ENCODE measurements at regions not wholly inside any gene's neighbourhood (a gene's known extent, or its start where the extent isn't known, plus 50 kb on each side); places are given as distances from the start of the nearest gene placed in this dataset.

DNA sequence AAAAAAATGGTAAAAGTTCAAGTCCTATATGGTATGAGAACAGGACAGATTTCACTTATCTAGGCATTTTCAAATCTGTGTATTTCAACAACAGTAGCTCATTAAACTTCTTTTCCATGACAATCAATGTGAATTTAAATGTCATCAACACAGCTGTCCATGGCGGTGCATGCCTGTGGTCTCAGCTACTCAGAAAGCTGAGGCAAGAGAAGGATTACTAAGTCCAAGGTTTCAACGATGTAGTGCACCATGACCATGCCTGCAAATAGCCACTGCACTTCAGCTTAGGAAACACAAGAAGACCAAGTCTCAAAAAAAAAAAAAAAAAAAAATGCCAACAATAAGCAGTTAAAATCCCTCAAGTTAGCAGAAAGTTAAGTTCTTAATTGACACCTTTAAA lies 214.6 kb downstream of the C12orf50 start:
- Mint-ChIP-seq H3K27me3 (no peaks in the 10 kb centered on the region), H3K9me3 (no peaks in the 10 kb centered on the region), H3K27ac (no peak overlapping the region), H3K4me3 (no peak overlapping the region), H3K4me1 (ENCODE audit: low read depth) (no peaks in the 10 kb centered on the region), H3K36me3 (ENCODE audit: low read depth) (no peaks in the 10 kb centered on the region)
- TF ChIP-seq, protein P1, sequence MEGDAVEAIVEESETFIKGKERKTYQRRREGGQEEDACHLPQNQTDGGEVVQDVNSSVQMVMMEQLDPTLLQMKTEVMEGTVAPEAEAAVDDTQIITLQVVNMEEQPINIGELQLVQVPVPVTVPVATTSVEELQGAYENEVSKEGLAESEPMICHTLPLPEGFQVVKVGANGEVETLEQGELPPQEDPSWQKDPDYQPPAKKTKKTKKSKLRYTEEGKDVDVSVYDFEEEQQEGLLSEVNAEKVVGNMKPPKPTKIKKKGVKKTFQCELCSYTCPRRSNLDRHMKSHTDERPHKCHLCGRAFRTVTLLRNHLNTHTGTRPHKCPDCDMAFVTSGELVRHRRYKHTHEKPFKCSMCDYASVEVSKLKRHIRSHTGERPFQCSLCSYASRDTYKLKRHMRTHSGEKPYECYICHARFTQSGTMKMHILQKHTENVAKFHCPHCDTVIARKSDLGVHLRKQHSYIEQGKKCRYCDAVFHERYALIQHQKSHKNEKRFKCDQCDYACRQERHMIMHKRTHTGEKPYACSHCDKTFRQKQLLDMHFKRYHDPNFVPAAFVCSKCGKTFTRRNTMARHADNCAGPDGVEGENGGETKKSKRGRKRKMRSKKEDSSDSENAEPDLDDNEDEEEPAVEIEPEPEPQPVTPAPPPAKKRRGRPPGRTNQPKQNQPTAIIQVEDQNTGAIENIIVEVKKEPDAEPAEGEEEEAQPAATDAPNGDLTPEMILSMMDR (IDR thresholded peaks at IDR 0.05) = no peak
- intact Hi-C loops (cut with micrococcal nuclease) = no loop called here
- DNase-seq (no peak), ATAC-seq (no peak)
- ChIA-PET POLR2A (no interaction called here), CTCF (no interaction called here)

DNA sequence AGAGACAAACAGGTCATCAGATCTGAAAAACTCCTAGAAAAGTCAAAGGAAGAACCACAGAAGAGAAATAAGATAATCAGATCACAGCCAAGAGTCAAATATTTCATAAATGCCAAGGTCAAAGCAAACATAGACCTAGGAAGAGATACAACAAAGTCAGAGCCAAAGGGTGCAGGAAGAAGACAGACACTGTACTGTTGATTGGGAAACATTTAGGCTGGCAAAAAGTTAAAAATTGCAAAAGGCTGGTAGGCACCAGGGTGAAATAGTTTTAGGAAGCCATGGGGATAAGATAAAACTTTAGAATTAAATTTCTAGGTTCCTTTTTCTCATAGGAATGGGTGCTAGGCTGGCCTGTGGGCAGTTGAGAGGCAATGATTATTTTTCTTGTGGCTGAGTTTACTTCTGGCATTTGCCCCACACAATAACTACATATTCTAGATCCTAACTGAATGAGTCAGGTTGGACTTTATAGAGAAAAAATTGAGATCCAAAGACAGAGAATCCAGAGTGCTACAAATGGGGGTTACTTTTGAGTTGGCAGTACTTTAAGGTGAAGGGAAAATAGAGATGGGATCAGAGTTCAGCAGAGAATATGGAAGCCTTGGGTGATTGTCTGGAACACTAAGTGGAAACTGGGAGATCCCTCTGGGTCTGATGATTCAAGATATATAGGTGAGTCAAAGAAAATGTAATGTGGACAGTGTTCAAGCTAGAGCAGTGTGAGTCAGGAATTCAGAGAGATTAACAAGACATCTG lies 215.5 kb downstream of the C12orf50 start:
- TF ChIP-seq, protein P1 (IDR thresholded peaks at IDR 0.05) = no peak
- no peaks in the 10 kb centered on the region for H3K36me3 Mint-ChIP-seq (ENCODE audit: low read depth)
- H3K9me3 Mint-ChIP-seq = no peaks in the 10 kb centered on the region
- CTCF ChIA-PET = no interaction called here
- intact Hi-C loops (cut with micrococcal nuclease) = no loop called here
- H3K27ac Mint-ChIP-seq = no peak overlapping the region
- POLR2A ChIA-PET = no interaction called here
- no peaks in the 10 kb centered on the region for H3K4me1 Mint-ChIP-seq (ENCODE audit: low read depth)
- H3K27me3 Mint-ChIP-seq = no peaks in the 10 kb centered on the region
- H3K4me3 Mint-ChIP-seq = no peak overlapping the region
- no peak for ATAC-seq
- DNase-seq = no peak

DNA sequence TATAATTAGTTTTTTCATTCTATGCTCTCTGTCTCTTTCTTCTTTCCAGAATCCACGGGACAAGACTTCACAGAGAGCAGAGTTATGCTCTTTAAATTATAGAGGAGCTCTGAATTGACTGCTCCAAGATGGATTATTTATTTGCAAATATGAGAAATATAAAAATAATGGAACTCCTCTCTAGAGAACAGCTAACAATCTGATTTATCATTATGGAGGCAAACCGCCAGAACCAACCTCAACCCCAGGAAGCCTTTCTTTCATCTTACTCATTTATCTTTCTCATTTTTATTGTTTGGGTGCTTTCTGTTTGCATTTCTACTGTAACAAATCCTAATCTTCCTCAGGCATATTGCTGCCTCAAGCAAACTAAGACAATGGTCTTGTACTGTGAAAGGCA lies 216.5 kb downstream of the C12orf50 start:
- Mint-ChIP-seq H3K4me1 (ENCODE audit: low read depth) (no peaks in the 10 kb centered on the region), H3K27me3 (no peaks in the 10 kb centered on the region), H3K27ac (no peak overlapping the region), H3K36me3 (ENCODE audit: low read depth) (no peaks in the 10 kb centered on the region), H3K9me3 (no peaks in the 10 kb centered on the region), H3K4me3 (no peak overlapping the region)
- intact Hi-C loops (cut with micrococcal nuclease) = no loop called here
- no peak for ATAC-seq
- TF ChIP-seq, protein P1 (IDR thresholded peaks at IDR 0.05) = no peak
- ChIA-PET POLR2A (no interaction called here), CTCF (no interaction called here)
- DNase-seq = no peak

DNA sequence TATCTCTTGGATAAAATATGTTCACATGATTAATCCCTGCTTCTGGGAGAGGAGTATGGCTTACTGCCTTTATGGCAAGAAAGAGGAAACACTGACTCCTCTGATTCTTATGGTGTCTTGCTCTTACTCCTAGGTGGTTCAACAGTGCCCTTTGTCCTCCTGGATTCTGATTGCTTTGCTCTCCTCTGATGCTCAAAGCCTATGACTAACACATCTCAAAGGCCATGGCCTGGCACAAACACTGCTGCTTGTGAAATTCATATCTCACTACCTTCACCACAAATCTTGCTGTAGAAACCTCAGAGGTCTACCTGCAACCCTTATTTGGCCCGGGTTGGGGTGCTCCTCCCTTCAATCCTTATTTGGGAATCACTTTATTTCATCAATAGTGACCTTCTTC lies 217.2 kb downstream of the C12orf50 start:
- no peaks in the 10 kb centered on the region for H3K9me3 Mint-ChIP-seq
- no peak for ATAC-seq
- no peak for DNase-seq
- CTCF ChIA-PET = no interaction called here
- no peaks in the 10 kb centered on the region for H3K4me1 Mint-ChIP-seq (ENCODE audit: low read depth)
- no peaks in the 10 kb centered on the region for H3K36me3 Mint-ChIP-seq (ENCODE audit: low read depth)
- intact Hi-C loops (cut with micrococcal nuclease) = no loop called here
- H3K4me3 Mint-ChIP-seq = no peak overlapping the region
- no peak overlapping the region for H3K27ac Mint-ChIP-seq
- POLR2A ChIA-PET = no interaction called here
- H3K27me3 Mint-ChIP-seq = no peaks in the 10 kb centered on the region
- TF ChIP-seq, protein P1 (IDR thresholded peaks at IDR 0.05) = no peak

DNA sequence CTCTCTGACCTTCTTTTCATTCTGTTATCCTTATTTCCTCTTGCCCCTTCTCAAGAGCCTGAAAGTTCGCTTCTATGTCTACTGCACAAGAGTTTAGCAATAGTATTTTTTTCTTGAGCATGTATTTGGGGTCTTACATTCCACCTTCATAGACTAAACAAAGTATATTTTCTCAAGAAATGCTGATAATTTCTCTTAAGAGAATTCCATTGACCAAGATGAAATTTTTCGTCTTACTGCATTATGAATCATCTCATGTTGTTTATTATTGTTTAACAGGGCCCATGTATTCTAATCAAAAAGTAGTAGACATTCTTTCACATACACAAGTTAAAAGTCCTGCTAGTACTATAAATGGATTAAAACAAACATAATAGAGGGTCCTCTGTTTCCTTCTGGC lies 219.3 kb downstream of the C12orf50 start:
- ChIA-PET CTCF (no interaction called here), POLR2A (no interaction called here)
- H3K36me3 Mint-ChIP-seq (ENCODE audit: low read depth) = no peaks in the 10 kb centered on the region
- ATAC-seq = no peak
- no peak overlapping the region for H3K27ac Mint-ChIP-seq
- H3K4me1 Mint-ChIP-seq (ENCODE audit: low read depth) = no peaks in the 10 kb centered on the region
- no peak overlapping the region for H3K4me3 Mint-ChIP-seq
- intact Hi-C loops (cut with micrococcal nuclease) = no loop called here
- no peaks in the 10 kb centered on the region for H3K9me3 Mint-ChIP-seq
- no peak for DNase-seq
- TF ChIP-seq, protein P1 (IDR thresholded peaks at IDR 0.05) = no peak
- H3K27me3 Mint-ChIP-seq = no peaks in the 10 kb centered on the region
